Islet precursor cell (in vitro differentiated cells): ENCODE measurements at regions not wholly inside any gene's neighbourhood (a gene's known extent, or its start where the extent isn't known, plus 50 kb on each side); places are given as distances from the start of the nearest gene placed in this dataset.
"Not testable (repeated sequence)": the region's sequence is repeated elsewhere in the genome, so short reads cannot be mapped to it uniquely, and the experiment has no call there.

Source experiments
- DNase-seq: peaks from one replicate; pipeline ENCODE4 v3.0.0-alpha.2; 2018

GRCh38 chr16:85510041-85510659, 103.0 kb upstream of the GSE1 start:
- no peak for DNase-seq

- DNase-seq = no peak
Observed at GRCh38 chr16:85511938-85512807, 100.9 kb upstream of the GSE1 start.

GRCh38 chr16:85512808-85513115, 100.4 kb upstream of the GSE1 start:
- DNase-seq = no peak

GRCh38 chr16:85513180-85513579, 99.9 kb upstream of the GSE1 start:
- DNase-seq = no peak

GRCh38 chr16:85513649-85514048, 99.5 kb upstream of the GSE1 start:
- no peak for DNase-seq

- DNase-seq = no peak
Observed at GRCh38 chr16:85514295-85514597, 98.9 kb upstream of the GSE1 start.

- peak; percentile 92 for DNase-seq
Observed at GRCh38 chr16:85514598-85515318, 98.4 kb upstream of the GSE1 start.

GRCh38 chr16:85515319-85515745, 97.8 kb upstream of the GSE1 start:
- no peak for DNase-seq

- DNase-seq = peak; percentile 74
Observed at GRCh38 chr16:85515830-85516397, 97.2 kb upstream of the GSE1 start.

GRCh38 chr16:85517154-85517553, 96.0 kb upstream of the GSE1 start:
- no peak for DNase-seq

- DNase-seq = no peak
Observed at GRCh38 chr16:85517563-85518179, 95.5 kb upstream of the GSE1 start.

GRCh38 chr16:85518398-85519049, 94.6 kb upstream of the GSE1 start:
- DNase-seq = no peak

GRCh38 chr16:85519050-85519440, 94.1 kb upstream of the GSE1 start:
- DNase-seq = not testable (repeated sequence)

- no peak for DNase-seq
Observed at GRCh38 chr16:85519540-85520231, 93.4 kb upstream of the GSE1 start.

- peak; percentile 89 for DNase-seq
Observed at GRCh38 chr16:85520853-85521521, 92.1 kb upstream of the GSE1 start.

GRCh38 chr16:85521552-85522307, 91.4 kb upstream of the GSE1 start:
- no peak for DNase-seq

GRCh38 chr16:85522308-85522841, 90.7 kb upstream of the GSE1 start:
- no peak for DNase-seq

GRCh38 chr16:85522842-85523601, 90.1 kb upstream of the GSE1 start:
- DNase-seq = no peak

GRCh38 chr16:85523602-85524364, 89.3 kb upstream of the GSE1 start:
- DNase-seq = peak; percentile 94
